IMR-90 (cell line): ENCODE measurements at regions not wholly inside any gene's neighbourhood (a gene's known extent, or its start where the extent isn't known, plus 50 kb on each side); places are given as distances from the start of the nearest gene placed in this dataset.

Experiments used
- CTCF ChIP-seq: conservative IDR thresholded peaks from 2 replicates; pipeline ENCODE4 v1.5.1; 2012; ENCODE audit warnings: mild to moderate bottlenecking, low read depth, low read length, improper control_type of control experiment
- MAFK ChIP-seq: IDR thresholded peaks from 2 replicates; pipeline ENCODE4 v1.6.1; 2012; ENCODE audit warnings: low read depth, low read length, improper control_type of control experiment
- POLR2A ChIP-seq: IDR thresholded peaks from 2 replicates; pipeline ENCODE4 v1.6.1; 2012; ENCODE audit warnings: mild to moderate bottlenecking, low read depth, low read length
- RFX5 ChIP-seq: IDR thresholded peaks from 2 replicates; pipeline ENCODE4 v1.8.0; 2012; ENCODE audit warnings: low read depth, mild to moderate bottlenecking, low read length, moderate library complexity

- TF ChIP-seq CTCF: no peak
- TF ChIP-seq POLR2A: no peak
- no peak for TF ChIP-seq RFX5
- TF ChIP-seq MAFK: no peak
Measured at GRCh38 chr12:105961821-105962671, 176.7 kb downstream of the NUAK1 start.
